ENCODE measurements at regions not wholly inside any gene's neighbourhood (a gene's known extent, or its start where the extent isn't known, plus 50 kb on each side); places are given as distances from the start of the nearest gene placed in this dataset.

DNA sequence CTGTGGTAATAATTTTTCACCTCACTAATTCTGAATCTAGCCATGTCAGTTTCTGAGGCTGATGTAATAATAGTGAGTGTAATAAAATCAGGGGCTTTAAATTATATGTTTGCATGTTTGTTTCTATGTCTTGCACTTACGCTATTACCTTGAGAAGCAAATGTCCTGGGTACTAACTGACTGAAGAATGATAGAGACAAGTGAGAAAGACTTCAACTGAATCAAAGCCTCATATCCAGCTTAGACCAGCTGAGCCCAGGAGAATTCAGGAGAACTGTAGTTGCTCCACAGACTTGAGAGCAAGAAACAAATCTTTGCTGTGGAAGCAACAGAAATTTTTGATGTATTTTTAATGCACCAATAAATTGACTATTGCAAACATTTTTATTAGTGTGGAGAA, 162.8 kb downstream of the MANEA start:
- TF ChIP-seq, protein P1, sequence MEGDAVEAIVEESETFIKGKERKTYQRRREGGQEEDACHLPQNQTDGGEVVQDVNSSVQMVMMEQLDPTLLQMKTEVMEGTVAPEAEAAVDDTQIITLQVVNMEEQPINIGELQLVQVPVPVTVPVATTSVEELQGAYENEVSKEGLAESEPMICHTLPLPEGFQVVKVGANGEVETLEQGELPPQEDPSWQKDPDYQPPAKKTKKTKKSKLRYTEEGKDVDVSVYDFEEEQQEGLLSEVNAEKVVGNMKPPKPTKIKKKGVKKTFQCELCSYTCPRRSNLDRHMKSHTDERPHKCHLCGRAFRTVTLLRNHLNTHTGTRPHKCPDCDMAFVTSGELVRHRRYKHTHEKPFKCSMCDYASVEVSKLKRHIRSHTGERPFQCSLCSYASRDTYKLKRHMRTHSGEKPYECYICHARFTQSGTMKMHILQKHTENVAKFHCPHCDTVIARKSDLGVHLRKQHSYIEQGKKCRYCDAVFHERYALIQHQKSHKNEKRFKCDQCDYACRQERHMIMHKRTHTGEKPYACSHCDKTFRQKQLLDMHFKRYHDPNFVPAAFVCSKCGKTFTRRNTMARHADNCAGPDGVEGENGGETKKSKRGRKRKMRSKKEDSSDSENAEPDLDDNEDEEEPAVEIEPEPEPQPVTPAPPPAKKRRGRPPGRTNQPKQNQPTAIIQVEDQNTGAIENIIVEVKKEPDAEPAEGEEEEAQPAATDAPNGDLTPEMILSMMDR (IDR thresholded peaks at IDR 0.05; ENCODE audit: low read depth, low read length, poor library complexity, severe bottlenecking) = no peak
- TF ChIP-seq EZH2phosphoT487 (IDR thresholded peaks at IDR 0.05; ENCODE audit: borderline replicate concordance, low read length) = no peak
